Endothelial cell (in vitro differentiated cells): ENCODE measurements at regions not wholly inside any gene's neighbourhood (a gene's known extent, or its start where the extent isn't known, plus 50 kb on each side); places are given as distances from the start of the nearest gene placed in this dataset.

Experiments used
- DNase-seq: peaks from one replicate; pipeline ENCODE4 v3.0.0; 2021; ENCODE audit warnings: low spot score
- H3K27ac Mint-ChIP-seq: one replicate; pipeline ENCODE4 v1.8.0; 2021; ENCODE audit warnings: mixed read lengths, inconsistent platforms; ENCODE audit not compliant: unreplicated experiment
- H3K27me3 Mint-ChIP-seq: one replicate; pipeline ENCODE4 v1.8.0; 2021; ENCODE audit warnings: mild to moderate bottlenecking, moderate library complexity, mixed read lengths, inconsistent platforms; ENCODE audit not compliant: unreplicated experiment
- H3K36me3 Mint-ChIP-seq: one replicate; pipeline ENCODE4 v1.8.0; 2021; ENCODE audit warnings: mild to moderate bottlenecking, low read depth, mixed read lengths, inconsistent platforms; ENCODE audit not compliant: unreplicated experiment
- H3K4me1 Mint-ChIP-seq: one replicate; pipeline ENCODE4 v1.8.0; 2021; ENCODE audit warnings: mild to moderate bottlenecking, mixed read lengths, inconsistent platforms; ENCODE audit not compliant: unreplicated experiment
- H3K4me3 Mint-ChIP-seq: one replicate; pipeline ENCODE4 v1.8.0; 2021; ENCODE audit warnings: mild to moderate bottlenecking, mixed read lengths, inconsistent platforms; ENCODE audit not compliant: unreplicated experiment
- H3K9me3 Mint-ChIP-seq: one replicate; pipeline ENCODE4 v1.8.0; 2021; ENCODE audit warnings: mixed read lengths, inconsistent platforms; ENCODE audit not compliant: unreplicated experiment
- TF ChIP-seq, protein P1 (sequence below): fragments of 200-600 bp; sonication (generic); IDR thresholded peaks from one replicate; pipeline ENCODE4 v1.5.0; 2021; ENCODE audit warnings: antibody characterized with exemption; ENCODE audit not compliant: unreplicated experiment

DNA sequence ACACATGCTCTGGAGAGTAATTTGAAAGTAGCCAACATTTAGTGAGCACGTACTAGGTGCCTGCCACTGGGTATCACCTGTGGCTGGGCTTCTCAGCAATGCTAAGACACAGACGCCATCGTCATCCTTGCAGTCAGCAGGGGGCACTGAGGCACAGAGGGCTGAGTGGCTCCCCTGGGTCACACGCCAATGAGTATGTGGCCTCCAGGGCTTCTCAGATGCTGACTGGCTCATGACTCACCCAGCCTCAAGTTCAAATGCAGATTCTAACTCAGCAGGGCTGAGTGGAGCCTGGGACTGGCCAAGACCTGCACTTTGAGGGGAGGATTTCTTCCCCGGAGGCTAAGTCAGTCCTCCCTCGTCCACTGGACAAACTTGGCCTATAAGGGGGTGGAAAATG is 115.1 kb upstream of the CACNA1A start:
- DNase-seq, result no peak
- H3K27me3 Mint-ChIP-seq, result peaks cover 4% of the 10 kb centered on the region
- TF ChIP-seq, protein P1, sequence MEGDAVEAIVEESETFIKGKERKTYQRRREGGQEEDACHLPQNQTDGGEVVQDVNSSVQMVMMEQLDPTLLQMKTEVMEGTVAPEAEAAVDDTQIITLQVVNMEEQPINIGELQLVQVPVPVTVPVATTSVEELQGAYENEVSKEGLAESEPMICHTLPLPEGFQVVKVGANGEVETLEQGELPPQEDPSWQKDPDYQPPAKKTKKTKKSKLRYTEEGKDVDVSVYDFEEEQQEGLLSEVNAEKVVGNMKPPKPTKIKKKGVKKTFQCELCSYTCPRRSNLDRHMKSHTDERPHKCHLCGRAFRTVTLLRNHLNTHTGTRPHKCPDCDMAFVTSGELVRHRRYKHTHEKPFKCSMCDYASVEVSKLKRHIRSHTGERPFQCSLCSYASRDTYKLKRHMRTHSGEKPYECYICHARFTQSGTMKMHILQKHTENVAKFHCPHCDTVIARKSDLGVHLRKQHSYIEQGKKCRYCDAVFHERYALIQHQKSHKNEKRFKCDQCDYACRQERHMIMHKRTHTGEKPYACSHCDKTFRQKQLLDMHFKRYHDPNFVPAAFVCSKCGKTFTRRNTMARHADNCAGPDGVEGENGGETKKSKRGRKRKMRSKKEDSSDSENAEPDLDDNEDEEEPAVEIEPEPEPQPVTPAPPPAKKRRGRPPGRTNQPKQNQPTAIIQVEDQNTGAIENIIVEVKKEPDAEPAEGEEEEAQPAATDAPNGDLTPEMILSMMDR, result no peak
- no peak overlapping the region for H3K27ac Mint-ChIP-seq
- H3K4me3 Mint-ChIP-seq, result no peak overlapping the region
- H3K9me3 Mint-ChIP-seq, result no peaks in the 10 kb centered on the region
- H3K4me1 Mint-ChIP-seq, result peaks cover 8% of the 10 kb centered on the region
- H3K36me3 Mint-ChIP-seq, result no peaks in the 10 kb centered on the region

DNA sequence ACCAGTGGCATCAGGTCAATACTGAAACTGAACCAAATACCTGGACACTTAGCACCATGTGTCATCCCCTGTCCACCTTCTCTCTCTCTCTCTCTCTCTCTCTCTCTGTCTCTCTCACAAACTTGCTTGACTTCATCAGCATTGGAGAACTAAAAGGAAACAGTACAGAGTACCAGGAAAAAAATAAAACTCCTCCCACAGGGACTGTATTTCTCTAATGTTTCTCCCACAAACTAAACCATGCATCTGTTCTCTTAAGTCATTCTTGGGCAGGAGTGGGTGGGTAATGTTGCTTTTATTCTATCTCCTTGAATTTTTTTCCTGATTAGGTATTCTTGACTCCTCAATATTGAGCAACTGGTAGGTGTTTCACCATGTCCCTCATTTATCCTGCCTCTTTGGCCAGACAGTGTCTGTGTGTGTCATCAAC is 112.9 kb upstream of the CACNA1A start:
- no peak for DNase-seq
- Mint-ChIP-seq H3K4me1 (peaks cover 3% of the 10 kb centered on the region), H3K4me3 (no peak overlapping the region), H3K27me3 (peaks cover 6% of the 10 kb centered on the region), H3K27ac (no peak overlapping the region), H3K9me3 (no peaks in the 10 kb centered on the region), H3K36me3 (no peaks in the 10 kb centered on the region)
- TF ChIP-seq, protein P1, result no peak

DNA sequence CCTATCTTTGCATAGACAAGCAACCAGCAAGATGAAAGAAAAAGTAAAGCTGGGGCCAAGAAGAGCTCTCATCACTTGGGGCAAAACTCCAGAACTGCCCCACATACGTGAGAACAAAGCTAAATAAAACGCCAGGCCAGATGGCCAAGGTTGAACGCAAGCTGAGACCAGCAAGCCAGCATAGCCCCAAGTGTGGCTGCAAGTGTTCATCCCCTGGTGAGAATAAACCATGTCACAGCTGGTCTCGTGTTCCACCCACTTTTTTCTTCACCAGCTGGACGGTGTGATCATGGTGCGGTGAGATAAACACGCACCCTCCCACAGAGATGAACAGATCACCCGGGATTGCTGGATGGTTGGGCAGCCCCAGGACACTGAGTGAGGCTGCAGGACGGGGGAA is 109.6 kb upstream of the CACNA1A start:
- H3K9me3 Mint-ChIP-seq, result no peaks in the 10 kb centered on the region
- H3K27me3 Mint-ChIP-seq, result peaks cover 5% of the 10 kb centered on the region
- H3K4me3 Mint-ChIP-seq, result no peak overlapping the region
- H3K27ac Mint-ChIP-seq, result no peak overlapping the region
- H3K4me1 Mint-ChIP-seq, result no peaks in the 10 kb centered on the region
- no peaks in the 10 kb centered on the region for H3K36me3 Mint-ChIP-seq
- no peak for DNase-seq
- TF ChIP-seq, protein P1, result no peak

DNA sequence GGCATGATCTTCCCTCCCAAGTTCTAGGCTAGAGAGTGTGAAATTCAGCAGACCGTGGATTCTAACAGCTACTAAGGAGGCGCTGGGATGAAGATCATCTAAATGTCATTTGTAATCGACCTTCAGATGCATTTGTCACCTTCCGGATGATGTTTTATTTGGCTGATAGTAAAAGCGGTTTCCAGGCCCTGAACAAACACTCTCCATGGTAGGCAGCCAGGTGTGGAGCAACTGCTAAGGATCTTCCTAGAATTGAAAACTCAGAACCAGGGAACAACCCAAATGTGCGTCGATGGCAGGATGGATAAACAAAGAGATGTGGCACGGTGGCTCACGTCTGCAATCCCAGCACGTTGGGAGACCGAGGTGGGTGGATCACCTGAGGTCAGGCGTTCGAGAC is 107.2 kb upstream of the CACNA1A start:
- TF ChIP-seq, protein P1, result no peak
- peaks cover 7% of the 10 kb centered on the region for H3K27me3 Mint-ChIP-seq
- peaks cover 7% of the 10 kb centered on the region for H3K4me1 Mint-ChIP-seq
- no peak overlapping the region for H3K4me3 Mint-ChIP-seq
- H3K36me3 Mint-ChIP-seq, result no peaks in the 10 kb centered on the region
- H3K9me3 Mint-ChIP-seq, result no peaks in the 10 kb centered on the region
- H3K27ac Mint-ChIP-seq, result no peak overlapping the region
- no peak for DNase-seq

DNA sequence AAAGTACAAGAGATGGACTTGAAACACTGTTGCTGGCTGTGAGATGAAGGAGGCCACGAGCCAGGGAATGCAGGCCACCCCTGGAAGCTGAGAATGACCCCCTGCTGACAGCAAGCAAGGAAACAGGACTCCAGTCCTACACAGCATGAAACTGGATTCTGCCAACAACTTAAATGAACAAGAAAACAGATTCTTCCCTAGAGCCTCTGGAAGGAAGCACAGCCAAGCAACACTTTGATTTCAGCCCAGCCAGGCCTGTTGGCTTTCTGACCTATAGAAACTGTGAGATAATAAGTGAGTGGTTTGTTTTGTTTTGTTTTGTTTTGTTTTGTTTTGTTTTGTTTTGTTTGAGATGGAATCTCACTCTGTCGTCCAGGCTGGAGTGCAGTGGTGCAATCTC is 105.3 kb upstream of the CACNA1A start:
- no peak overlapping the region for H3K27ac Mint-ChIP-seq
- H3K27me3 Mint-ChIP-seq, result peaks cover 4% of the 10 kb centered on the region
- no peaks in the 10 kb centered on the region for H3K36me3 Mint-ChIP-seq
- no peaks in the 10 kb centered on the region for H3K9me3 Mint-ChIP-seq
- TF ChIP-seq, protein P1, result no peak
- no peak for DNase-seq
- H3K4me3 Mint-ChIP-seq, result no peak overlapping the region
- peaks cover 7% of the 10 kb centered on the region for H3K4me1 Mint-ChIP-seq
